Activated CD8-positive, alpha-beta memory T cell treated with anti-CD3 and anti-CD28 coated beads, Interleukin-2, amount 10 ng/mL, durations not matched to agents 7 days and 5 days (primary cell): ENCODE measurements at regions not wholly inside any gene's neighbourhood (a gene's known extent, or its start where the extent isn't known, plus 50 kb on each side); places are given as distances from the start of the nearest gene placed in this dataset.

Experiments used
- ATAC-seq: fragments of 150-1000 bp; cut with Tn5 transposase; one replicate; pipeline ENCODE4 v1.10.0; 2021; ENCODE audit warnings: moderate library complexity
- CTCF ChIA-PET: fragments of 350-600 bp; sonication (Branson Sonifier 250); formaldehyde crosslinking; loops from one replicate; lab custom pipeline; 2021; ENCODE audit warnings: antibody characterized with exemption; lab: Charles Lee
- DNase-seq: peaks from one replicate; pipeline ENCODE4 v3.0.0-alpha.2; 2020
- H3K27ac Mint-ChIP-seq: one replicate; pipeline ENCODE4 v1.8.0; 2021; ENCODE audit warnings: mild to moderate bottlenecking, mixed read lengths
- H3K27me3 Mint-ChIP-seq: one replicate; pipeline ENCODE4 v1.8.0; 2021; ENCODE audit warnings: mixed read lengths
- H3K36me3 Mint-ChIP-seq: one replicate; pipeline ENCODE4 v1.8.0; 2021; ENCODE audit warnings: mild to moderate bottlenecking, mixed read lengths
- H3K4me1 Mint-ChIP-seq: one replicate; pipeline ENCODE4 v1.8.0; 2021; ENCODE audit warnings: mixed read lengths
- H3K4me3 Mint-ChIP-seq: one replicate; pipeline ENCODE4 v1.8.0; 2021; ENCODE audit warnings: mild to moderate bottlenecking, moderate library complexity, mixed read lengths
- H3K9me3 Mint-ChIP-seq: one replicate; pipeline ENCODE4 v1.8.0; 2022; ENCODE audit warnings: low read depth, mixed read lengths

DNA sequence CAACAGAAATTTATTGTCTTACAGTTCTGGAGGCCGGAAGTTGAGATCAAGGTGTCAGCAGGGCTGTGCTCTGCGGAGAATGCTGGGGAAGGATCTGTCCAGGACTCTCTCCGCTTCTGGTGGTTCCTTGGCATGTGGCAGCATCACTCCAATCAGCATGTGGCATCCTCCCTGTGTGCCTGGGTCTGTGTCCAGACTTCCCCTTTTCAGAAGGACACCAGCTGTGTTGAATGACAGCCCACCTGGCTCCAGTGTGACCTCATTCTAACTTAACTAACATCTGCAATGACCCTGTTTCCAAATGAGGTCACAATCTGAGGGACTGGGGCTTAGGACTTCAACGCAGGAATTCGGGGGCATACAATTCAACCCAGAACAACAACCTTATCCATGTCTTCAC is 141.9 kb downstream of the BMS1 start:
- H3K36me3 Mint-ChIP-seq: no peaks in the 10 kb centered on the region
- CTCF ChIA-PET: no interaction called here
- no peak for DNase-seq
- ATAC-seq: no peak
- no peaks in the 10 kb centered on the region for H3K4me1 Mint-ChIP-seq
- no peaks in the 10 kb centered on the region for H3K9me3 Mint-ChIP-seq
- no peak overlapping the region for H3K4me3 Mint-ChIP-seq
- peaks cover 9% of the 10 kb centered on the region for H3K27me3 Mint-ChIP-seq
- no peak overlapping the region for H3K27ac Mint-ChIP-seq

- no peaks in the 10 kb centered on the region for H3K4me1 Mint-ChIP-seq
Measured at GRCh38 chr10:42926843-42927242, 144.2 kb downstream of the BMS1 start.

GRCh38 chr10:42928064-42928463 is 145.5 kb downstream of the BMS1 start:
- Mint-ChIP-seq H3K27ac (no peak overlapping the region), H3K9me3 (no peaks in the 10 kb centered on the region), H3K27me3 (peaks cover 11% of the 10 kb centered on the region), H3K4me1 (peaks cover 2% of the 10 kb centered on the region), H3K36me3 (no peaks in the 10 kb centered on the region), H3K4me3 (no peak overlapping the region)
- no peak for DNase-seq
- CTCF ChIA-PET: no interaction called here
- ATAC-seq: no peak

More at GRCh38 chr10:42926843-42927242, 144.2 kb downstream of the BMS1 start:
- Mint-ChIP-seq H3K27me3 (peaks cover 9% of the 10 kb centered on the region), H3K9me3 (no peaks in the 10 kb centered on the region), H3K4me3 (no peak overlapping the region), H3K36me3 (no peaks in the 10 kb centered on the region), H3K27ac (no peak overlapping the region)
- ATAC-seq (no peak), DNase-seq (no peak)
- CTCF ChIA-PET: no interaction called here

DNA sequence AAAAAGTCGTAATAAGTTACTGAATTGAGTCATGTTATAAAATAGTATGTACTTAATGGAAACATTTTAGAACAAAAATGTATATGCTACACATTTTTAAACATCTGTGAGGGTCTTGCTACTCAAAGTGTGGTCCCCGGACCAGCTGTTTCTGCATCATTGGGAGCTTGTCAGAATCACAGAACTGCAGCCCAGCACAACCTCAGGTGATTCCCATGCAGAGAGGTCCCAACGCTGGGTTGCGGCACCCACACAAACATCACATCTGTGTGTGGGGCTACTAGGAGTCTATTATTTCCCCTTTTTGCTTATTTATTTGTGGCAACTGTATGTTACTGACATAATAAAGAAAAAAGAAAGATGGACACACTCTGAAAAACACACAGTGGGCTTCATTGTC is 146.6 kb downstream of the BMS1 start:
- Mint-ChIP-seq H3K36me3 (no peaks in the 10 kb centered on the region), H3K9me3 (no peaks in the 10 kb centered on the region), H3K4me3 (no peak overlapping the region), H3K27me3 (peaks cover 17% of the 10 kb centered on the region), H3K4me1 (peaks cover 6% of the 10 kb centered on the region), H3K27ac (no peak overlapping the region)
- no peak for DNase-seq
- no peak for ATAC-seq
- CTCF ChIA-PET: no interaction called here

DNA sequence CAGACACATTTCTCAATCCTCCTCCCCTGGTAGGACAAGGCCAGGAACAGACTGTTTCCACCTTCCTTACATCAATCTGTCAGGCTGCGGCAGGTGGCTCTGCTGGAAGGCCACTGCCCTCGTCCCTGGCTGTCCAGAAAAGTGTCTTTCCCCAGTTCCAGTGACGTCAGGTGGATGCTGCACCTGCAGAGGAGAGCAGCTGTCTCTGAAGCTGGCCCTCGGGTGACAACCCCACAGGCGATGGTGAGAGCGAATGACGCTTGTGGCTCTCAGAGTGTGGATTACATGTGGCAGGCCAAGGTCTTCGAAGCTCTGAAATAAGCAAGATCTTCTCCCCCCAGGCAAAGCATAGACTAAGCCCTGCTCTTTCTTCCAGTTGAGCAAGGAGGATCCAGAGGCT is 146.9 kb upstream of the RET start:
- DNase-seq: no peak
- Mint-ChIP-seq H3K27ac (no peak overlapping the region), H3K36me3 (no peaks in the 10 kb centered on the region), H3K27me3 (peaks cover 25% of the 10 kb centered on the region), H3K9me3 (no peaks in the 10 kb centered on the region), H3K4me1 (peaks cover 6% of the 10 kb centered on the region), H3K4me3 (no peak overlapping the region)
- ATAC-seq: no peak
- CTCF ChIA-PET: no interaction called here

GRCh38 chr10:42930516-42931192 is 146.2 kb upstream of the RET start:
- DNase-seq (no peak), ATAC-seq (no peak)
- Mint-ChIP-seq H3K9me3 (no peaks in the 10 kb centered on the region), H3K4me1 (peaks cover 6% of the 10 kb centered on the region), H3K27me3 (peaks cover 32% of the 10 kb centered on the region), H3K36me3 (no peaks in the 10 kb centered on the region), H3K4me3 (no peak overlapping the region), H3K27ac (no peak overlapping the region)
- CTCF ChIA-PET: no interaction called here

GRCh38 chr10:42932116-42932515 is 144.8 kb upstream of the RET start:
- Mint-ChIP-seq H3K36me3 (no peaks in the 10 kb centered on the region), H3K4me3 (no peak overlapping the region), H3K4me1 (peaks cover 6% of the 10 kb centered on the region), H3K27ac (no peak overlapping the region), H3K27me3 (peaks cover 34% of the 10 kb centered on the region), H3K9me3 (no peaks in the 10 kb centered on the region)
- CTCF ChIA-PET: no interaction called here
- ATAC-seq (no peak), DNase-seq (no peak)

DNA sequence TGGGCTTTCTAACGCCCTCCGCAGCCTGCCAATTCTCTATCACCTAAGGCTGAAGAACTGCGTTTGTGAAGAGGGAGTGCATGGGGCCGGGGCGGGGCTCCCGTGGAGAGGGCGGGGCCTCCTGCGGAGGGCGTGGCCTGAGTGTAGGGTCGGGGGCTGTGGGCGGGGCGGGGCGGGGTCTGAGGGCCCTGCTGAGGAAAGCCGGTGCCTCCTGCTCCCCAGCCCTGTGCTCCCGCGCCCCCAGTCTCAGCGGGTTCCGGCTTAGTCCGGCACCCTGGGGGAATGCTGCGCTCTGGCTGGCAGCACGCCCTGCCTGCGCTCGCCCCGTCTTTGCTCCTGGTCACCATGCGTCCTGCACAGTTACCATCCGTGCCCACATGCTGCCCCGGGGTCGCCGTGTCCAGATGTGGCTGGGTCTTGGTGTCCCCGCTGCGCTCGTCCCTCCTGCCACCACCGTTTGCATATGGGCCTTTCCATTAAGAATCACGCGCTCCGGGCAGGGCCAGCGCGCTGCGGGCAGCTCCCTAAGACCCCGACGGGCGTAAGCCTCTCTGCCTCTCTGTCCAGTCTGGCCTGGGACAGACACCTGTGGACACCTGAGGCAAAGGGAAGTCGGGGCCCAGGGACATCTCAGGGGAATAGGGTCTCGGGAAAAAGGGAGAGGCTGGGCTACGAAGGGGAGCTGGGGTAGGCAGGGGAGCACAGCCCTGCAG is 144.0 kb upstream of the RET start:
- CTCF ChIA-PET: interaction anchor here (1.5 kb wide), 1 partner anchor 12 kb away, joined by 3 read pairs; no protein-coding TSS in a partner anchor
- peaks cover 34% of the 10 kb centered on the region for H3K27me3 Mint-ChIP-seq
- no peaks in the 10 kb centered on the region for H3K9me3 Mint-ChIP-seq
- DNase-seq (no peak), ATAC-seq (no peak)
- no peak overlapping the region for H3K27ac Mint-ChIP-seq
- no peaks in the 10 kb centered on the region for H3K36me3 Mint-ChIP-seq
- H3K4me3 Mint-ChIP-seq: no peak overlapping the region
- H3K4me1 Mint-ChIP-seq: peaks cover 6% of the 10 kb centered on the region

- CTCF ChIA-PET: interaction anchor here (1.5 kb wide), 1 partner anchor 13 kb away, joined by 3 read pairs; no protein-coding TSS in a partner anchor
- H3K4me1 Mint-ChIP-seq: peaks cover 6% of the 10 kb centered on the region
- H3K27ac Mint-ChIP-seq: no peak overlapping the region
- peaks cover 34% of the 10 kb centered on the region for H3K27me3 Mint-ChIP-seq
- DNase-seq: peak; percentile 27
- H3K36me3 Mint-ChIP-seq: no peaks in the 10 kb centered on the region
- ATAC-seq: no peak
- H3K9me3 Mint-ChIP-seq: no peaks in the 10 kb centered on the region
- H3K4me3 Mint-ChIP-seq: no peak overlapping the region
Measured at GRCh38 chr10:42933448-42934340, 143.2 kb upstream of the RET start.

GRCh38 chr10:42934351-42934811 is 142.5 kb upstream of the RET start:
- DNase-seq: peak; percentile 30
- no peak for ATAC-seq
- H3K27me3 Mint-ChIP-seq: peaks cover 34% of the 10 kb centered on the region
- H3K9me3 Mint-ChIP-seq: no peaks in the 10 kb centered on the region
- CTCF ChIA-PET: interaction anchor here (1.5 kb wide), 1 partner anchor 14 kb away, joined by 3 read pairs; no protein-coding TSS in a partner anchor
- no peaks in the 10 kb centered on the region for H3K36me3 Mint-ChIP-seq
- H3K4me1 Mint-ChIP-seq: peaks cover 6% of the 10 kb centered on the region
- no peak overlapping the region for H3K27ac Mint-ChIP-seq
- H3K4me3 Mint-ChIP-seq: no peak overlapping the region

- Mint-ChIP-seq H3K36me3 (no peaks in the 10 kb centered on the region), H3K9me3 (no peaks in the 10 kb centered on the region), H3K27ac (no peak overlapping the region), H3K4me1 (peaks cover 6% of the 10 kb centered on the region), H3K27me3 (peaks cover 34% of the 10 kb centered on the region), H3K4me3 (no peak overlapping the region)
- CTCF ChIA-PET: no interaction called here
- no peak for ATAC-seq
- no peak for DNase-seq
Measured at GRCh38 chr10:42934842-42935241, 142.0 kb upstream of the RET start.

GRCh38 chr10:42935466-42935865 is 141.4 kb upstream of the RET start:
- Mint-ChIP-seq H3K4me1 (peaks cover 6% of the 10 kb centered on the region), H3K27me3 (peaks cover 34% of the 10 kb centered on the region), H3K27ac (no peak overlapping the region)

GRCh38 chr10:42936580-42936979 is 140.3 kb upstream of the RET start:
- H3K27me3 Mint-ChIP-seq: peaks cover 34% of the 10 kb centered on the region
- no peak overlapping the region for H3K4me3 Mint-ChIP-seq
- H3K36me3 Mint-ChIP-seq: no peaks in the 10 kb centered on the region
- no peaks in the 10 kb centered on the region for H3K9me3 Mint-ChIP-seq
- peak; percentile 27 for DNase-seq
- H3K4me1 Mint-ChIP-seq: peaks cover 6% of the 10 kb centered on the region
- CTCF ChIA-PET: no interaction called here
- ATAC-seq: no peak
- H3K27ac Mint-ChIP-seq: no peak overlapping the region

More at GRCh38 chr10:42935466-42935865, 141.4 kb upstream of the RET start:
- no peaks in the 10 kb centered on the region for H3K36me3 Mint-ChIP-seq
- peak; percentile 30 for DNase-seq
- ATAC-seq: no peak
- H3K4me3 Mint-ChIP-seq: no peak overlapping the region
- CTCF ChIA-PET: no interaction called here
- H3K9me3 Mint-ChIP-seq: no peaks in the 10 kb centered on the region
